K562 (cell line): ENCODE measurements at regions not wholly inside any gene's neighbourhood (a gene's known extent, or its start where the extent isn't known, plus 50 kb on each side); places are given as distances from the start of the nearest gene placed in this dataset.

ENCODE experiments used
- CHD7 ChIP-seq: fragments of 200-600 bp; sonication (generic); IDR thresholded peaks from one replicate; pipeline ENCODE4 v1.6.1; 2012; ENCODE audit warnings: mild to moderate bottlenecking, low read depth, low read length, inconsistent platforms
- DNMT1 ChIP-seq: fragments of 450-650 bp; IDR thresholded peaks from 2 replicates; pipeline ENCODE4 v1.6.1; 2016; ENCODE audit warnings: antibody characterized with exemption, mild to moderate bottlenecking
- EP300 ChIP-seq: IDR thresholded peaks from 2 replicates; pipeline ENCODE4 v1.6.1; 2012; ENCODE audit warnings: low read length, improper control_type of control experiment
- KAT8 ChIP-seq: fragments of 450-650 bp; IDR thresholded peaks from 2 replicates; pipeline ENCODE4 v1.6.1; 2016; ENCODE audit warnings: low read depth, mild to moderate bottlenecking
- PBX2 ChIP-seq, 2 experiments: IDR thresholded peaks in 1 of 2; conservative IDR thresholded peaks in 1 of 2; 2 replicates each; pipeline ENCODE4 v1.6.1; 2016; ENCODE audit warnings: low read depth in 2 of 2, mild to moderate bottlenecking in 1 of 2, missing compliant biosample characterization in 1 of 2, missing genetic modification characterization in 1 of 2, moderate library complexity in 1 of 2
- RFX1 ChIP-seq: fragments of 450-650 bp; IDR thresholded peaks from 2 replicates; pipeline ENCODE4 v1.6.1; 2016; ENCODE audit warnings: mild to moderate bottlenecking, moderate library complexity
- RNF2 ChIP-seq: sonication (generic); IDR thresholded peaks from 2 replicates; pipeline ENCODE4 v1.6.1; 2016
- ZBTB1 ChIP-seq: sonication (generic); formaldehyde crosslinking; IDR thresholded peaks from 2 replicates; pipeline ENCODE4 v1.8.1; 2023; ENCODE audit warnings: missing genetic modification reagents, low read depth, mild to moderate bottlenecking, borderline replicate concordance
- ZBTB43 ChIP-seq: sonication (generic); formaldehyde crosslinking; IDR thresholded peaks from 2 replicates; pipeline ENCODE4 v1.8.0; 2023; ENCODE audit warnings: mild to moderate bottlenecking, missing genetic modification reagents
- ZNF398 ChIP-seq: fragments of 250-450 bp; sonication (Bioruptor Pico); IDR thresholded peaks from 2 replicates; pipeline ENCODE4 v1.8.0; 2021; ENCODE audit warnings: moderate library complexity, mild to moderate bottlenecking, inconsistent platforms

GRCh38 chr20:52410182-52410647 lies 218.6 kb upstream of the ZFP64 start (continued):
- TF ChIP-seq CHD7 (no peak), RFX1 (peak; percentile 59), ZBTB1 (CRISPR knock-in tag) (no peak), KAT8 (no peak), RNF2 (0 out of 2 replicates have a peak, but pooled peaks have one; percentile 41), ZNF398 (CRISPR knock-in tag) (no peak), EP300 (peak; percentile 39; the same call in 1 of the 2 replicates), DNMT1 (no peak), PBX2 (CRISPR knock-in tag; IDR thresholded peaks at IDR 0.05; ENCODE audit: low read depth) (0 out of 2 replicates have a peak, but pooled peaks have one; percentile 26), PBX2 (tag; conservative IDR thresholded peaks at IDR 0.05; ENCODE audit: low read depth) (peak; percentile 94), ZBTB43 (no peak)
